H1 (cell line): ENCODE measurements at regions not wholly inside any gene's neighbourhood (a gene's known extent, or its start where the extent isn't known, plus 50 kb on each side); places are given as distances from the start of the nearest gene placed in this dataset.
A peak's percentile ranks its signal among the peaks of the same experiment; 100 is the strongest.

Experiments
- CTCF ChIA-PET: fragments of 300-600 bp; sonication (Branson Sonifier 250); formaldehyde crosslinking; loops from one replicate; lab custom pipeline; 2021; ENCODE audit not compliant: partially characterized antibody; lab: Charles Lee
- POLR2A ChIA-PET: fragments of 300-600 bp; sonication (Branson Sonifier 250); formaldehyde crosslinking; loops from one replicate; lab custom pipeline; 2021; ENCODE audit warnings: inconsistent platforms; ENCODE audit not compliant: partially characterized antibody; lab: Charles Lee
- DNase-seq, 2 experiments: peaks; one replicate each; pipeline versions ENCODE4 v3.0.0 to v3.0.0-alpha.2; 2010 to 2022; ENCODE audit warnings: low spot score in 2 of 2, low read depth in 1 of 2, mixed read lengths in 1 of 2
- FAIRE-seq: peaks from 2 replicates; lab custom pipeline; 2011; peaks lifted over from hg19 to GRCh38; lab: Jason Lieb, UNC
- H2AFZ ChIP-seq: 2 replicates; pipeline ENCODE4 v1.8.1; 2012; ENCODE audit warnings: low read length, inconsistent platforms
- H2AK5ac ChIP-seq: 2 replicates; pipeline ENCODE4 v1.6.1; 2013; ENCODE audit warnings: low read depth, low read length
- H2BK120ac ChIP-seq: replicated peaks from 2 replicates; pipeline ENCODE3; 2013; ENCODE audit warnings: low read depth, low read length, inconsistent platforms
- H2BK12ac ChIP-seq: 2 replicates; pipeline ENCODE4 v1.6.1; 2013; ENCODE audit warnings: low read depth, low read length
- H2BK15ac ChIP-seq: 2 replicates; pipeline ENCODE4 v1.6.1; 2013; ENCODE audit warnings: low read length
- H2BK20ac ChIP-seq: 2 replicates; pipeline ENCODE4 v1.6.1; 2013; ENCODE audit warnings: low read length
- H2BK5ac ChIP-seq: 2 replicates; pipeline ENCODE4 v1.6.1; 2013; ENCODE audit warnings: low read depth, low read length
- H3K14ac ChIP-seq: 2 replicates; pipeline ENCODE4 v1.6.1; 2013; ENCODE audit warnings: inconsistent platforms; ENCODE audit not compliant: insufficient read length
- H3K18ac ChIP-seq: 2 replicates; pipeline ENCODE4 v1.6.1; 2013; ENCODE audit warnings: low read length; ENCODE audit errors: extremely low read depth
- H3K23ac ChIP-seq: 2 replicates; pipeline ENCODE4 v1.6.1; 2013; ENCODE audit warnings: inconsistent platforms; ENCODE audit not compliant: insufficient read length
- H3K23me2 ChIP-seq: 2 replicates; pipeline ENCODE4 v1.6.1; 2013; ENCODE audit warnings: low read depth, low read length
- H3K27ac ChIP-seq: 2 replicates; pipeline ENCODE4 v1.6.1; 2011; ENCODE audit warnings: low read depth, low read length, inconsistent platforms
- H3K27me3 ChIP-seq, 4 experiments: replicated peaks in 1 of 4; 1 replicate in 1 of 4; 2 replicates in 3 of 4; pipeline versions ENCODE4 v1.6.1 to v1.8.1; 2011 to 2013; ENCODE audit warnings: low read length in 3 of 4, mild to moderate bottlenecking in 3 of 4, inconsistent platforms in 2 of 4, mixed read lengths in 2 of 4, moderate library complexity in 1 of 4; ENCODE audit not compliant: control insufficient read depth in 3 of 4, insufficient read depth in 3 of 4; ENCODE audit errors: extremely low read depth in 1 of 4
- H3K36me3 ChIP-seq, 4 experiments: 2 replicates each; pipeline versions ENCODE4 v1.6.1 to v1.8.1; 2011 to 2013; ENCODE audit warnings: mild to moderate bottlenecking in 4 of 4, low read length in 3 of 4, moderate library complexity in 2 of 4, control low read depth in 1 of 4, inconsistent platforms in 1 of 4; ENCODE audit not compliant: insufficient read depth in 4 of 4, control insufficient read depth in 2 of 4
- H3K4ac ChIP-seq: replicated peaks from 2 replicates; pipeline ENCODE3; 2013; ENCODE audit warnings: low read length, low read depth, mixed read lengths, inconsistent platforms; ENCODE audit not compliant: insufficient read length
- H3K4me1 ChIP-seq, 4 experiments: replicated peaks in 1 of 4; 1 replicate in 1 of 4; 2 replicates in 3 of 4; pipeline versions ENCODE4 v1.6.1 to v1.8.1; 2011 to 2013; ENCODE audit warnings: low read length in 3 of 4, inconsistent platforms in 2 of 4, mixed read lengths in 1 of 4; ENCODE audit not compliant: insufficient read depth in 4 of 4, control insufficient read depth in 3 of 4
- H3K4me2 ChIP-seq, 2 experiments: 2 replicates each; pipeline versions ENCODE4 v1.6.1 to v1.8.1; 2011 to 2013; ENCODE audit warnings: low read depth in 2 of 2, low read length in 2 of 2, control low read depth in 1 of 2, inconsistent platforms in 1 of 2, mild to moderate bottlenecking in 1 of 2; ENCODE audit not compliant: insufficient read depth in 1 of 2
- H3K4me3 ChIP-seq, 4 experiments: fragments of 200-600, 300-600 bp in 1 of 4; sonication (generic), shearing (Covaris generic), sonication (Bioruptor Twin) in 1 of 4; 2 replicates each; pipeline versions ENCODE4 v1.5.1 to v1.8.1; 2011 to 2016; ENCODE audit warnings: low read length in 4 of 4, low read depth in 3 of 4, control low read depth in 2 of 4, inconsistent platforms in 2 of 4, mild to moderate bottlenecking in 2 of 4, mixed read lengths in 1 of 4, moderate library complexity in 1 of 4; ENCODE audit not compliant: insufficient read depth in 2 of 4; ENCODE audit errors: extremely low read depth in 1 of 4
- H3K56ac ChIP-seq: replicated peaks from 2 replicates; pipeline ENCODE3; 2013; ENCODE audit warnings: low read depth, mild to moderate bottlenecking, mixed read lengths, low read length, inconsistent platforms; ENCODE audit not compliant: insufficient read length
- H3K79me1 ChIP-seq: 2 replicates; pipeline ENCODE4 v1.6.1; 2013; ENCODE audit warnings: low read depth, low read length, control low read depth
- H3K79me2 ChIP-seq, 2 experiments: 2 replicates each; pipeline versions ENCODE4 v1.6.1 to v1.8.1; 2012 to 2013; ENCODE audit warnings: low read length in 2 of 2, mild to moderate bottlenecking in 2 of 2, inconsistent platforms in 1 of 2; ENCODE audit not compliant: insufficient read depth in 2 of 2, control insufficient read depth in 1 of 2
- H3K9ac ChIP-seq, 4 experiments: replicated peaks in 1 of 4; 1 replicate in 1 of 4; 2 replicates in 3 of 4; pipeline versions ENCODE4 v1.6.1 to v1.8.1; 2011 to 2013; ENCODE audit warnings: low read depth in 3 of 4, low read length in 3 of 4, control low read depth in 2 of 4, mild to moderate bottlenecking in 2 of 4, moderate library complexity in 2 of 4, inconsistent platforms in 1 of 4; ENCODE audit errors: extremely low read depth in 1 of 4
- H3K9me3 ChIP-seq, 2 experiments: 2 replicates each; pipeline versions ENCODE4 v1.6.1 to v1.8.1; 2012 to 2013; ENCODE audit warnings: mild to moderate bottlenecking in 2 of 2, moderate library complexity in 2 of 2, control low read depth in 1 of 2, inconsistent platforms in 1 of 2, low read depth in 1 of 2, low read length in 1 of 2, mixed read lengths in 1 of 2; ENCODE audit not compliant: insufficient read depth in 2 of 2
- H4K20me1 ChIP-seq, 2 experiments: replicated peaks in 1 of 2; 2 replicates each; pipeline versions ENCODE3 to v1.8.1; 2011 to 2013; ENCODE audit warnings: inconsistent platforms in 2 of 2, low read length in 2 of 2, mild to moderate bottlenecking in 1 of 2; ENCODE audit not compliant: insufficient read depth in 2 of 2, control insufficient read depth in 1 of 2
- H4K5ac ChIP-seq: 2 replicates; pipeline ENCODE4 v1.6.1; 2013; ENCODE audit warnings: low read length, low read depth, mixed read lengths, inconsistent platforms; ENCODE audit not compliant: insufficient read length
- H4K8ac ChIP-seq: 2 replicates; pipeline ENCODE4 v1.8.0; 2013; ENCODE audit warnings: mild to moderate bottlenecking, moderate library complexity, low read length, inconsistent platforms; ENCODE audit not compliant: insufficient read depth; ENCODE audit errors: extremely low read depth
- H4K91ac ChIP-seq: replicated peaks from 2 replicates; pipeline ENCODE3; 2013; ENCODE audit warnings: low read length, mixed read lengths, inconsistent platforms; ENCODE audit not compliant: insufficient read length
- CBX5 ChIP-seq: fragments of 300-800, 300-1000 bp; sonication (generic); IDR thresholded peaks from 2 replicates; pipeline ENCODE4 v1.7.1; 2016; ENCODE audit warnings: antibody characterized with exemption, low read length, low read depth
- KDM1A ChIP-seq: fragments of 200-600, 300-600 bp; sonication (generic); IDR thresholded peaks from 2 replicates; pipeline ENCODE4 v1.7.1; 2016; ENCODE audit warnings: mild to moderate bottlenecking, low read length, borderline replicate concordance
- SIN3A ChIP-seq, 2 experiments: IDR thresholded peaks in 1 of 2; conservative IDR thresholded peaks in 1 of 2; 2 replicates each; pipeline ENCODE4 v1.6.1; 2011 to 2012; ENCODE audit warnings: low read length in 2 of 2, improper control_type of control experiment in 1 of 2, low read depth in 1 of 2, mild to moderate bottlenecking in 1 of 2
- WGBS, 2 experiments: shearing (Covaris generic) in 1 of 2; methylation state at CpG; one replicate each; pipeline versions ENCODE4 v1.1.6 to v1.1.7; 2013 to 2015; ENCODE audit warnings: low lambda C conversion rate in 2 of 2, mixed read lengths in 2 of 2, inconsistent platforms in 1 of 2, low coverage in 1 of 2, missing lambda C conversion rate in 1 of 2; ENCODE audit not compliant: insufficient replicate concordance in 2 of 2, insufficient coverage in 1 of 2, insufficient read length in 1 of 2; ENCODE audit errors: extremely low coverage in 1 of 2, missing lambda C conversion rate in 1 of 2; 5-methylcytosine and 5-hydroxymethylcytosine counted together

DNA sequence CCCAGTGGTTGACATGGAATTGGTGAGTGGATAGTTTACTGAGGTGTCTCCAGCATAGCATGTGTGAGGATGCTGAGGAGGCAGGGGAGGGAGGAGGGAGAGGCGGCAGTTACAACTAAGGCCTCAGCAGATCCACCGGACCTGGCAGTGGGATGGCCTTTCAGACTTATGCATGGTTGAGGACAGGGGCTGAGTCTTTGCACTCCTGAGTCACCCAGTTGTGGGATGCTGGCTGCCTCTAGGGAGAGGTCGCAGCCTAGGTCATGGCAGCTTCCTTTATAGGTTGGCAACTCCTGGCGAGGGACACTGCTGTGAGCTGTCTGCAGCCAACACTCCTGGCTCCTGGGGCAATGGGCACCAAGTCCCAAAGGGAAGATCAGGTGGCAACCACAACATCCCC, 380.3 kb downstream of the PREX1 start:
- Histone ChIP-seq H3K56ac (no peak overlapping the region), H3K23ac (no peak overlapping the region), H2AK5ac (no peak overlapping the region), H4K5ac (no peak overlapping the region), H3K79me1 (no peaks in the 10 kb centered on the region), H2BK15ac (0 out of 2 replicates have a peak overlapping the region, but pooled peaks have one; percentile 46), H3K4ac (no peak overlapping the region), H2BK12ac (no peak overlapping the region), H2BK20ac (no peak overlapping the region; the same call in 1 of the 2 replicates)
- POLR2A ChIA-PET, result no interaction called here
- 87% methylated on average over 4 of the region's 4 CpGs; no CpG with 5 or more reads in 1 of the 2 experiments for WGBS, 2 experiments
- TF ChIP-seq CBX5 (no peak), KDM1A (no peak), SIN3A (conservative IDR thresholded peaks at IDR 0.05 in 1 of 2, IDR thresholded peaks at IDR 0.05 in 1 of 2; ENCODE audit: low read depth in 1 of 2, low read length in 2 of 2) (no peak)
- TF ChIP-seq, all 59 proteins: peak for 0
- Histone ChIP-seq H3K23me2 (peaks cover 8% of the 10 kb centered on the region; the same call in 1 of the 2 replicates), H3K9ac (no peak overlapping the region), H2BK5ac (no peak overlapping the region), H3K4me1 (no peaks in the 10 kb centered on the region), H4K8ac (peak overlapping the region; percentile 35; the same call in 1 of the 2 replicates), H3K36me3 (no peaks in the 10 kb centered on the region), H4K20me1 (no peaks in the 10 kb centered on the region), H3K4me2 (no peak overlapping the region), H3K4me3 (no peak overlapping the region), H3K14ac (no peak overlapping the region), H3K18ac (no peak overlapping the region), H4K91ac (peak overlapping the region; percentile 42), H3K27ac (no peak overlapping the region), H3K9me3 (peaks cover 4 to 6% of the 10 kb centered on the region in 2 experiments; a peak in 2 of 4 replicates), H3K79me2 (no peaks in the 10 kb centered on the region), H3K27me3 (no peaks in the 10 kb centered on the region), H2BK120ac (no peak overlapping the region), H2AFZ (no peak overlapping the region)
- no peak for DNase-seq
- CTCF ChIA-PET, result interaction anchor here (0.6 to 2.9 kb wide), 2 partner anchors 28 to 173 kb away, joined by 3 to 15 read pairs; no protein-coding TSS in a partner anchor
- no peak for FAIRE-seq
